Caco-2 (cell line): ENCODE measurements at regions not wholly inside any gene's neighbourhood (a gene's known extent, or its start where the extent isn't known, plus 50 kb on each side); places are given as distances from the start of the nearest gene placed in this dataset.

Source experiments
- BruUV-seq: library from RNA; stranded (reverse); fragments of 400-500 nt; replicated peaks from 2 replicates; lab custom pipeline; 2021; lab: Mats Ljungman, UMichigan
- CTCF ChIA-PET: fragments of 300-600 bp; sonication (Branson Sonifier 250); formaldehyde crosslinking; loops from one replicate; lab custom pipeline; 2022; ENCODE audit warnings: antibody characterized with exemption; lab: Charles Lee
- POLR2A ChIA-PET: fragments of 300-600 bp; sonication (Branson Sonifier 250); formaldehyde crosslinking; loops from one replicate; lab custom pipeline; 2022; ENCODE audit warnings: antibody characterized with exemption; lab: Charles Lee
- DNase-seq, 2 experiments: peaks; one replicate each; pipeline versions ENCODE4 v3.0.0 to v3.0.0-alpha.2; 2020 to 2022
- H3K27me3 ChIP-seq: replicated peaks from 2 replicates; pipeline ENCODE4 v1.6.0; 2011; ENCODE audit warnings: low read length; ENCODE audit not compliant: control insufficient read depth, insufficient read depth
- H3K36me3 ChIP-seq: 2 replicates; pipeline ENCODE4 v1.5.1; 2011; ENCODE audit warnings: low read length; ENCODE audit not compliant: control insufficient read depth, insufficient read depth
- H3K4me1 ChIP-seq: fragments of 250-450 bp; sonication (Bioruptor Pico); 2 replicates; pipeline ENCODE4 v1.5.1; 2020; ENCODE audit warnings: mild to moderate bottlenecking
- H3K4me3 ChIP-seq: 2 replicates; pipeline ENCODE4 v1.5.1; 2011; ENCODE audit warnings: low read depth, mild to moderate bottlenecking, control low read depth, low read length
- H3K9me3 ChIP-seq: fragments of 250-450 bp; sonication (Bioruptor Pico); 2 replicates; pipeline ENCODE4 v1.5.1; 2020; ENCODE audit warnings: mild to moderate bottlenecking, moderate library complexity
- H3K27ac Mint-ChIP-seq: one replicate; pipeline ENCODE4 v1.8.0; 2022; ENCODE audit warnings: mixed read lengths; ENCODE audit not compliant: unreplicated experiment
- H3K27me3 Mint-ChIP-seq: one replicate; pipeline ENCODE4 v1.8.0; 2022; ENCODE audit warnings: mixed read lengths; ENCODE audit not compliant: insufficient read depth, unreplicated experiment
- H3K36me3 Mint-ChIP-seq: one replicate; pipeline ENCODE4 v1.8.0; 2022; ENCODE audit warnings: mild to moderate bottlenecking, mixed read lengths; ENCODE audit not compliant: insufficient read depth, unreplicated experiment
- H3K4me1 Mint-ChIP-seq: one replicate; pipeline ENCODE4 v1.8.0; 2022; ENCODE audit warnings: low read depth, mixed read lengths; ENCODE audit not compliant: unreplicated experiment
- H3K4me3 Mint-ChIP-seq: one replicate; pipeline ENCODE4 v1.8.0; 2022; ENCODE audit warnings: mild to moderate bottlenecking, moderate library complexity, mixed read lengths; ENCODE audit not compliant: unreplicated experiment
- H3K9me3 Mint-ChIP-seq: one replicate; pipeline ENCODE4 v1.8.0; 2022; ENCODE audit warnings: mixed read lengths; ENCODE audit not compliant: unreplicated experiment
- intact Hi-C: fragments of 100-400 bp; cut with micrococcal nuclease; formaldehyde crosslinking; loops from one replicate; pipeline ENCODE4 v1.10.0; 2022; ENCODE audit not compliant: unreplicated experiment
- TF ChIP-seq, protein P1 (sequence below), 2 experiments: fragments of 200-600 bp in 1 of 2; IDR thresholded peaks; 1 replicate in 1 of 2; 2 replicates in 1 of 2; pipeline versions ENCODE4 v1.5.1 to v1.8.0; 2011 to 2022; ENCODE audit warnings: antibody characterized with exemption in 1 of 2, control low read depth in 1 of 2, inconsistent platforms in 1 of 2, low read depth in 1 of 2, low read length in 1 of 2, mild to moderate bottlenecking in 1 of 2, moderate library complexity in 1 of 2; ENCODE audit not compliant: insufficient read depth in 1 of 2, severe bottlenecking in 1 of 2, unreplicated experiment in 1 of 2

DNA sequence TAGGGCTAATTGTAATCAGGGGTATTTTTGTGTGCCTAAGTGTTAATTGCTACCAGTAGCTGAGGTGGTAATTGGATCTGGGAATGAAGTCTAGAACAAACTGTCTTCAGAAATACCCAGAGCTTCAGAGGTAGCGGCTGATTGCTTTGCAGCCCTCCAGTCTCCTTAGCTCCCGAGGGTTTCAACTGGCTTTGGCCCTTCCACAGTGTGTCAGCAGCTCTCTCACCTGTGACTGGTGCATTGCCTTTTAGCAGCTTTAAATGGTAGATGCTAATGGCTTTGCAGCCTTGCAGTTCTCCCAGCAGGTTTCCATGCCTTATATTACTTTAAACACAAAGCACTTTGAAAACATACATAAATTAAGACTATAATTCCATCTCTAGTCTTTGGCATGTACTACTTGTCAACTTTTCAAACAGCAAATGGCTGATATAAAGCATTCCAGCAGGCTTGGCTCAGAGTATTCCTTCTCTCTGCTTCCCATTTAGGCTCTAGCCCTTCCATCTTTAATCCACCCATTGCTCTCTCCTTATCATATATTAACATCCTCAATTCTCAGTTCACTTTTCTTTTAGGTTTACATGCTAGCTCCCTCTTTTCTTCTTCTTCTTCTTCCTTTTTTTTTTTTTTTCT, 156.4 kb upstream of the GALNT13 start:
- ChIA-PET POLR2A (no interaction called here), CTCF (no interaction called here)
- DNase-seq = no peak
- H3K36me3 ChIP-seq = no peaks in the 10 kb centered on the region
- Mint-ChIP-seq H3K36me3 (no peaks in the 10 kb centered on the region), H3K27ac (no peak overlapping the region), H3K27me3 (no peaks in the 10 kb centered on the region), H3K4me3 (no peak overlapping the region), H3K9me3 (no peaks in the 10 kb centered on the region), H3K4me1 (no peaks in the 10 kb centered on the region)
- TF ChIP-seq, protein P1, sequence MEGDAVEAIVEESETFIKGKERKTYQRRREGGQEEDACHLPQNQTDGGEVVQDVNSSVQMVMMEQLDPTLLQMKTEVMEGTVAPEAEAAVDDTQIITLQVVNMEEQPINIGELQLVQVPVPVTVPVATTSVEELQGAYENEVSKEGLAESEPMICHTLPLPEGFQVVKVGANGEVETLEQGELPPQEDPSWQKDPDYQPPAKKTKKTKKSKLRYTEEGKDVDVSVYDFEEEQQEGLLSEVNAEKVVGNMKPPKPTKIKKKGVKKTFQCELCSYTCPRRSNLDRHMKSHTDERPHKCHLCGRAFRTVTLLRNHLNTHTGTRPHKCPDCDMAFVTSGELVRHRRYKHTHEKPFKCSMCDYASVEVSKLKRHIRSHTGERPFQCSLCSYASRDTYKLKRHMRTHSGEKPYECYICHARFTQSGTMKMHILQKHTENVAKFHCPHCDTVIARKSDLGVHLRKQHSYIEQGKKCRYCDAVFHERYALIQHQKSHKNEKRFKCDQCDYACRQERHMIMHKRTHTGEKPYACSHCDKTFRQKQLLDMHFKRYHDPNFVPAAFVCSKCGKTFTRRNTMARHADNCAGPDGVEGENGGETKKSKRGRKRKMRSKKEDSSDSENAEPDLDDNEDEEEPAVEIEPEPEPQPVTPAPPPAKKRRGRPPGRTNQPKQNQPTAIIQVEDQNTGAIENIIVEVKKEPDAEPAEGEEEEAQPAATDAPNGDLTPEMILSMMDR (IDR thresholded peaks at IDR 0.05; ENCODE audit: insufficient read depth in 1 of 2, low read depth in 1 of 2, low read length in 1 of 2, severe bottlenecking in 1 of 2, unreplicated experiment in 1 of 2) = no peak
- no peaks in the 10 kb centered on the region for H3K4me1 ChIP-seq
- no peaks in the 10 kb centered on the region for H3K27me3 ChIP-seq
- H3K9me3 ChIP-seq = no peaks in the 10 kb centered on the region
- intact Hi-C loops = no loop called here
- BruUV-seq = no TSS peak
- H3K4me3 ChIP-seq = no peak overlapping the region

DNA sequence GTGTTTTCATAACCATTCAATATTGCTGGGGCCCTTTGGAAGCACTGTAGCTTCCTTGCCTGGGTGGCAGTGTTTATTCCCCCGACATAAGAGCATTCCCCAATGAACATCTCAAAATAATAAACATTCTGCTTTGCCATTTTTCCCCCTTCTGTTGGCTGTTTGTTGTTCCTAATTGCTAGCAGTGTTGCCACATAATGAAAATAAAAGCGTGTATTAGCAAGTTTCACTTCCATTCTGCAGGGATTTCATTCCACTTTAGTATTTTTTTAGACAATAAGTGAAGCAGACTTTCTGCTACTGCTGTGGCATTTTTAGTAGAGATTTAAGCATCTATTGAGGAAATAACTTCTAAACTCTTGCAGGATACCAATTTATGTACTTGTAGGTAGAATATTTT, 154.7 kb upstream of the GALNT13 start:
- Mint-ChIP-seq H3K27ac (no peak overlapping the region), H3K9me3 (no peaks in the 10 kb centered on the region), H3K4me3 (no peak overlapping the region), H3K27me3 (no peaks in the 10 kb centered on the region), H3K4me1 (no peaks in the 10 kb centered on the region), H3K36me3 (no peaks in the 10 kb centered on the region)
- Histone ChIP-seq H3K4me3 (no peak overlapping the region), H3K4me1 (no peaks in the 10 kb centered on the region), H3K9me3 (no peaks in the 10 kb centered on the region), H3K27me3 (no peaks in the 10 kb centered on the region), H3K36me3 (no peaks in the 10 kb centered on the region)
- no TSS peak for BruUV-seq
- intact Hi-C loops = no loop called here
- TF ChIP-seq, protein P1 (IDR thresholded peaks at IDR 0.05; ENCODE audit: insufficient read depth in 1 of 2, low read depth in 1 of 2, low read length in 1 of 2, severe bottlenecking in 1 of 2, unreplicated experiment in 1 of 2) = no peak
- POLR2A ChIA-PET = no interaction called here
- no peak for DNase-seq
- CTCF ChIA-PET = interaction anchor here (1.4 kb wide), 1 partner anchor 658 kb away, joined by 3 read pairs; no protein-coding TSS in a partner anchor

DNA sequence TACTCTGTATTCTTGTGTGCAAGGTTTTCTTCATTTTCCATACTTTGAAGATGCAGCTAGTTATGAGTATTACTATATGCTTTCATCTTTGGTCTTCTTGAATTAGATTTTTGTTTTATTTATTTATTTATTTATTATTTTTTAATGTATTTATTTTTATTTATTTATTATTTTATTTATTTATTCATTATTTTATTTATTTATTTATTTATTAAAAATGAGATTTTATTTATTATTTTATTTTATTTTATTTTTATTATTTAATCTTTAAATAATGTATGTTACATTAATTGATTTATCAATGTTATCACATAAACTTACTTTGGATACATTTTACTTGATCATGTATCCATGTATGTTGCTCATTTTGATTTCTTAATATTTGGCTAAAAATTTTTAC, 132.3 kb upstream of the GALNT13 start:
- TF ChIP-seq, protein P1 (IDR thresholded peaks at IDR 0.05; ENCODE audit: insufficient read depth in 1 of 2, low read depth in 1 of 2, low read length in 1 of 2, severe bottlenecking in 1 of 2, unreplicated experiment in 1 of 2) = no peak
- no peak overlapping the region for H3K4me3 ChIP-seq
- Mint-ChIP-seq H3K36me3 (no peaks in the 10 kb centered on the region), H3K4me1 (no peaks in the 10 kb centered on the region), H3K4me3 (no peak overlapping the region), H3K9me3 (no peaks in the 10 kb centered on the region), H3K27me3 (no peaks in the 10 kb centered on the region), H3K27ac (no peak overlapping the region)
- H3K9me3 ChIP-seq = no peaks in the 10 kb centered on the region
- DNase-seq = no peak
- ChIA-PET POLR2A (no interaction called here), CTCF (no interaction called here)
- no peaks in the 10 kb centered on the region for H3K27me3 ChIP-seq
- intact Hi-C loops = no loop called here
- no peaks in the 10 kb centered on the region for H3K4me1 ChIP-seq
- BruUV-seq = no TSS peak
- no peaks in the 10 kb centered on the region for H3K36me3 ChIP-seq
